HG03039 (cell line): ENCODE measurements at regions not wholly inside any gene's neighbourhood (a gene's known extent, or its start where the extent isn't known, plus 50 kb on each side); places are given as distances from the start of the nearest gene placed in this dataset.

Source experiments
- ATAC-seq: cut with Tn5 transposase; IDR thresholded peaks from one replicate; pipeline ENCODE4 v1.9.1; 2021; ENCODE audit warnings: mild to moderate bottlenecking, moderate library complexity; ENCODE audit not compliant: unreplicated experiment

GRCh38 chr11:111044751-111045406 lies 200.6 kb upstream of the POU2AF2 start:
- ATAC-seq = no peak

GRCh38 chr11:111039982-111040381 lies 205.5 kb upstream of the POU2AF2 start:
- ATAC-seq = no peak

- ATAC-seq = no peak
Observed at GRCh38 chr11:111035746-111036145, 209.8 kb upstream of the POU2AF2 start.

GRCh38 chr11:111026241-111026640 lies 219.3 kb upstream of the POU2AF2 start:
- ATAC-seq = no peak

- no peak for ATAC-seq
Observed at GRCh38 chr11:111021131-111021530, 224.4 kb upstream of the POU2AF2 start.

GRCh38 chr11:111019871-111020670 lies 225.5 kb upstream of the POU2AF2 start:
- ATAC-seq = no peak

GRCh38 chr11:111019451-111019850 lies 226.1 kb upstream of the POU2AF2 start:
- ATAC-seq = no peak

GRCh38 chr11:111018566-111018965 lies 227.0 kb upstream of the POU2AF2 start:
- ATAC-seq = no peak

- no peak for ATAC-seq
Observed at GRCh38 chr11:111012491-111012890, 233.0 kb upstream of the POU2AF2 start.

- no peak for ATAC-seq
Observed at GRCh38 chr11:111011275-111011594, 234.3 kb upstream of the POU2AF2 start.

GRCh38 chr11:111010391-111011274 lies 234.9 kb upstream of the POU2AF2 start:
- ATAC-seq = no peak

- no peak for ATAC-seq
Observed at GRCh38 chr11:111006227-111006626, 239.3 kb upstream of the POU2AF2 start.

GRCh38 chr11:111001986-111002611 lies 243.4 kb upstream of the POU2AF2 start:
- ATAC-seq = no peak

- no peak for ATAC-seq
Observed at GRCh38 chr11:111001081-111001430, 244.5 kb upstream of the POU2AF2 start.

GRCh38 chr11:111000400-111001080 lies 245.0 kb upstream of the POU2AF2 start:
- ATAC-seq = no peak

- ATAC-seq = no peak
Observed at GRCh38 chr11:110992481-110992880, 253.0 kb upstream of the POU2AF2 start.

- no peak for ATAC-seq
Observed at GRCh38 chr11:110991661-110992355, 253.7 kb upstream of the POU2AF2 start.

GRCh38 chr11:110990311-110990710 lies 255.2 kb upstream of the POU2AF2 start:
- ATAC-seq = no peak

- ATAC-seq = no peak
Observed at GRCh38 chr11:110989428-110990133, 255.9 kb upstream of the POU2AF2 start.
